B cell (primary cell): ENCODE measurements at regions not wholly inside any gene's neighbourhood (a gene's known extent, or its start where the extent isn't known, plus 50 kb on each side); places are given as distances from the start of the nearest gene placed in this dataset.

ENCODE experiments used
- ATAC-seq: fragments of 200-7000 bp; cut with Tn5 transposase; one replicate; pipeline ENCODE4 v1.10.0; 2021; ENCODE audit warnings: low read depth, mild to moderate bottlenecking, moderate number of reproducible peaks, moderate library complexity
- CTCF ChIA-PET: fragments of 350-600 bp; sonication (Branson Sonifier 250); formaldehyde crosslinking; loops from one replicate; lab custom pipeline; 2021; ENCODE audit warnings: antibody characterized with exemption, inconsistent platforms; lab: Charles Lee
- POLR2A ChIA-PET: fragments of 350-600 bp; sonication (Branson Sonifier 250); formaldehyde crosslinking; loops from one replicate; lab custom pipeline; 2021; ENCODE audit warnings: antibody characterized with exemption; lab: Charles Lee
- DNase-seq: peaks from one replicate; pipeline ENCODE4 v3.0.0; 2013
- H2AFZ ChIP-seq: 2 replicates; pipeline ENCODE4 v1.6.1; 2012; ENCODE audit warnings: mild to moderate bottlenecking, low read depth, low read length; ENCODE audit not compliant: insufficient read depth, poor library complexity, severe bottlenecking
- H3K27ac ChIP-seq, 2 donors: 1 replicate in 1 of 2; 2 replicates in 1 of 2; pipeline ENCODE4 v1.5.1; 2012 to 2013; ENCODE audit warnings: low read length in 2 of 2, mild to moderate bottlenecking in 2 of 2, moderate library complexity in 1 of 2
- H3K27me3 ChIP-seq, 4 experiments: fragments of 200-600 bp in 1 of 4; sonication (generic) in 1 of 4; replicated peaks in 1 of 4; 1 replicate in 2 of 4; 2 replicates in 2 of 4; pipeline versions ENCODE4 v1.6.1 to v1.7.0; 2013 to 2016; ENCODE audit warnings: low read length in 3 of 4, mild to moderate bottlenecking in 2 of 4, mixed read lengths in 1 of 4, moderate library complexity in 1 of 4; ENCODE audit not compliant: insufficient read depth in 4 of 4, control insufficient read depth in 3 of 4; ENCODE audit errors: control extremely low read depth in 1 of 4
- H3K36me3 ChIP-seq, 2 experiments: replicated peaks in 1 of 2; 1 replicate in 1 of 2; 2 replicates in 1 of 2; pipeline versions ENCODE4 v1.6.1 to v1.7.1; 2013; ENCODE audit warnings: low read length in 1 of 2; ENCODE audit not compliant: insufficient read depth in 2 of 2, control insufficient read depth in 1 of 2; ENCODE audit errors: control extremely low read depth in 1 of 2, extremely low read depth in 1 of 2
- H3K4me1 ChIP-seq, 2 donors: fragments of 200-600 bp in 1 of 2; sonication (generic) in 1 of 2; 1 replicate in 1 of 2; 2 replicates in 1 of 2; pipeline versions ENCODE4 v1.5.1 to v1.6.1; 2013 to 2017; ENCODE audit warnings: low read length in 2 of 2; ENCODE audit not compliant: control insufficient read depth in 2 of 2, insufficient read depth in 2 of 2
- H3K4me2 ChIP-seq: replicated peaks from 2 replicates; pipeline ENCODE3; 2012; ENCODE audit warnings: mild to moderate bottlenecking, low read depth, low read length; ENCODE audit not compliant: poor library complexity, severe bottlenecking
- H3K4me3 ChIP-seq, 5 experiments: fragments of 200-600 bp in 1 of 5; sonication (generic) in 1 of 5; 1 replicate in 3 of 5; 2 replicates in 2 of 5; pipeline versions ENCODE4 v1.5.1 to v1.7.0; 2011 to 2016; ENCODE audit warnings: low read length in 4 of 5, mild to moderate bottlenecking in 4 of 5, low read depth in 2 of 5, control low read depth in 1 of 5, moderate library complexity in 1 of 5; ENCODE audit not compliant: insufficient read depth in 1 of 5; ENCODE audit errors: control extremely low read depth in 1 of 5, extremely low read depth in 1 of 5
- H3K79me2 ChIP-seq: fragments of 200-600 bp; sonication (generic); one replicate; pipeline ENCODE4 v1.6.0; 2016; ENCODE audit warnings: low read length; ENCODE audit not compliant: control insufficient read depth, insufficient read depth
- H3K9ac ChIP-seq: fragments of 200-600 bp; sonication (generic); 2 replicates; pipeline ENCODE4 v1.6.1; 2017; ENCODE audit warnings: mild to moderate bottlenecking, low read length, moderate library complexity
- H3K9me3 ChIP-seq, 3 donors: one replicate each; pipeline versions ENCODE4 v1.6.1 to v1.7.1; 2013; ENCODE audit warnings: low read length in 2 of 3; ENCODE audit not compliant: control insufficient read depth in 2 of 3, insufficient read depth in 1 of 3; ENCODE audit errors: control extremely low read depth in 1 of 3
- H4K20me1 ChIP-seq: 2 replicates; pipeline ENCODE4 v1.6.0; 2012; ENCODE audit warnings: mild to moderate bottlenecking, low read length; ENCODE audit not compliant: insufficient read depth, control insufficient read depth, poor library complexity, severe bottlenecking
- H3K27ac Mint-ChIP-seq: one replicate; pipeline ENCODE4 v1.8.0; 2021; ENCODE audit warnings: mixed read lengths
- H3K27me3 Mint-ChIP-seq: one replicate; pipeline ENCODE4 v1.8.0; 2021; ENCODE audit warnings: mixed read lengths
- H3K4me1 Mint-ChIP-seq: one replicate; pipeline ENCODE4 v1.8.0; 2021; ENCODE audit warnings: mixed read lengths
- H3K4me3 Mint-ChIP-seq: one replicate; pipeline ENCODE4 v1.8.0; 2021; ENCODE audit warnings: mixed read lengths
- H3K9me3 Mint-ChIP-seq: one replicate; pipeline ENCODE4 v1.8.0; 2022; ENCODE audit warnings: mixed read lengths; ENCODE audit not compliant: insufficient read depth
- EZH2 ChIP-seq: IDR thresholded peaks from 2 replicates; pipeline ENCODE4 v1.6.1; 2012; ENCODE audit warnings: borderline replicate concordance, low read depth, mild to moderate bottlenecking, moderate library complexity, low read length; ENCODE audit not compliant: insufficient read depth, poor library complexity, severe bottlenecking
- WGBS: methylation state at CpG from one replicate; pipeline ENCODE4 v1.1.5; 2013; ENCODE audit warnings: missing lambda C conversion rate; ENCODE audit not compliant: insufficient coverage; 5-methylcytosine and 5-hydroxymethylcytosine counted together
- intact Hi-C: fragments of 100-400 bp; cut with micrococcal nuclease; formaldehyde crosslinking; loops from one replicate; pipeline ENCODE4 v1.10.0; 2022
- TF ChIP-seq, protein P1 (sequence below): fragments of 200-600 bp; IDR thresholded peaks from one replicate; pipeline ENCODE4 v1.8.0; 2022; ENCODE audit warnings: antibody characterized with exemption, mild to moderate bottlenecking

DNA sequence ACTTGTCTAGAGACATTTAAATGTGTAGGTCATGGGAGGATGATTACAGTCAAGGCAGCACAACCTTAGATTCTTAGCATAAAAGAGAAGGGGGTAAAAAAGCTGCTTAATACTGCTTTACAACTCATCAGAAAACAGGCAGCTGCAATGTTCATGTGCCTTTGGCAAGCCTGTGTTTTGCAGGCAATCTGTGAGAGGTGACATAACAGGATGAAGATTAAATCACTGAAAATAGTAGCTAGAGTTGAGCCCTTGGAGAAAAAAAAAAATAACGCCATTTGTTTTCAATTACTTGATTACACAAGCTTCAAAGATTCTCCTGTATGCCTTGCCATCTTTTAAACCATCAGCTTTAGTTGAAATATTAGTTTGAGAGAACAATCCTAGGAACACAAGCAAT is 847.6 kb upstream of the LCORL start:
- Mint-ChIP-seq H3K9me3 (no peaks in the 10 kb centered on the region), H3K27ac (no peak overlapping the region), H3K4me3 (no peak overlapping the region), H3K4me1 (no peaks in the 10 kb centered on the region), H3K27me3 (no peaks in the 10 kb centered on the region)
- Histone ChIP-seq H3K4me3 (no peak overlapping the region), H4K20me1 (no peaks in the 10 kb centered on the region), H2AFZ (no peak overlapping the region), H3K4me1 (no peaks in the 10 kb centered on the region), H3K79me2 (no peaks in the 10 kb centered on the region), H3K36me3 (no peaks in the 10 kb centered on the region), H3K9ac (no peak overlapping the region), H3K27ac (no peak overlapping the region), H3K4me2 (no peak overlapping the region), H3K9me3 (peaks cover 1 to 4% (median 1%) of the 10 kb centered on the region in 3 donors), H3K27me3 (no peaks in the 10 kb centered on the region)
- WGBS, result no CpG with 5 or more reads among the region's 1 CpG
- ChIA-PET POLR2A (no interaction called here), CTCF (no interaction called here)
- intact Hi-C loops, result no loop called here
- DNase-seq (no peak), ATAC-seq (no peak)
- TF ChIP-seq, protein P1, sequence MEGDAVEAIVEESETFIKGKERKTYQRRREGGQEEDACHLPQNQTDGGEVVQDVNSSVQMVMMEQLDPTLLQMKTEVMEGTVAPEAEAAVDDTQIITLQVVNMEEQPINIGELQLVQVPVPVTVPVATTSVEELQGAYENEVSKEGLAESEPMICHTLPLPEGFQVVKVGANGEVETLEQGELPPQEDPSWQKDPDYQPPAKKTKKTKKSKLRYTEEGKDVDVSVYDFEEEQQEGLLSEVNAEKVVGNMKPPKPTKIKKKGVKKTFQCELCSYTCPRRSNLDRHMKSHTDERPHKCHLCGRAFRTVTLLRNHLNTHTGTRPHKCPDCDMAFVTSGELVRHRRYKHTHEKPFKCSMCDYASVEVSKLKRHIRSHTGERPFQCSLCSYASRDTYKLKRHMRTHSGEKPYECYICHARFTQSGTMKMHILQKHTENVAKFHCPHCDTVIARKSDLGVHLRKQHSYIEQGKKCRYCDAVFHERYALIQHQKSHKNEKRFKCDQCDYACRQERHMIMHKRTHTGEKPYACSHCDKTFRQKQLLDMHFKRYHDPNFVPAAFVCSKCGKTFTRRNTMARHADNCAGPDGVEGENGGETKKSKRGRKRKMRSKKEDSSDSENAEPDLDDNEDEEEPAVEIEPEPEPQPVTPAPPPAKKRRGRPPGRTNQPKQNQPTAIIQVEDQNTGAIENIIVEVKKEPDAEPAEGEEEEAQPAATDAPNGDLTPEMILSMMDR, result no peak
- no peak for TF ChIP-seq EZH2

DNA sequence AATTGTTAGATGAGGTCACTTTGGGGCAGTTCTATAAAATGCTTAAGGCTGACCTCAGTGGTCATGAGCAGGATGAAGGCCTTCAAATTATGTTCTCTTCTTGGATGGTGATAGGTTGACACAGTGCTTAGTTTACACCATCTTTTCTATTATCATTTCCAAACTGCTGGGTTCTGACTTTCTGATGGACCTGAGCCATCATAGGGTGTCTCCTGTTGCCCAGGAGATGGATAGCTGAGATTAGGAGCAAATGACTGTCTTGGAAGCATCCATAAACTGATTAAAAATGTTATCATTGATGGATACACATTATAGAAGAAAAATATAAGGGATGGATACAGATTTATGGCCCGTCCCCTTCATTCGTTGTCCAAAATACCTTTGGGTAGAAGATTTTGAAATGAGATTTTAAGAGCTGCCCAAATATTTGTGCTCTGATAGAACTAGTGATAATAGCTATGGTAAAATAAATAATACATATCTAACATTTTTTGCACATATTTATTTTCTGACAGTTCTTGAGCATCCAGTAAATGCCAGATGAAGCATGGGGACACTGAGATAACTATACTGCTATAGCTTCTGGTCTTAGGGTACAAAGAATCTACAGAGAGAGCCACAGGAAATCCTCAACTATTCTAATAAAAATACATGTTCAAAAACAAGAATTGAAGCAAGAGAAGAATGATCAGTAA is 839.4 kb upstream of the LCORL start:
- WGBS, result no CpG with 5 or more reads among the region's 2 CpGs
- H3K4me3 ChIP-seq, result no peak overlapping the region
- no peaks in the 10 kb centered on the region for H3K4me1 ChIP-seq
- Mint-ChIP-seq H3K4me1 (no peaks in the 10 kb centered on the region), H3K27ac (no peak overlapping the region), H3K9me3 (no peaks in the 10 kb centered on the region), H3K4me3 (no peak overlapping the region), H3K27me3 (no peaks in the 10 kb centered on the region)
- no peaks in the 10 kb centered on the region for H3K9me3 ChIP-seq
- TF ChIP-seq EZH2, result no peak
- TF ChIP-seq, protein P1, result no peak
- H3K4me2 ChIP-seq, result no peak overlapping the region
- H3K36me3 ChIP-seq, result no peaks in the 10 kb centered on the region
- H3K27ac ChIP-seq, result no peak overlapping the region
- no peaks in the 10 kb centered on the region for H3K79me2 ChIP-seq
- intact Hi-C loops, result no loop called here
- DNase-seq, result no peak
- POLR2A ChIA-PET, result no interaction called here
- no peaks in the 10 kb centered on the region for H4K20me1 ChIP-seq
- no peaks in the 10 kb centered on the region for H3K27me3 ChIP-seq
- H3K9ac ChIP-seq, result no peak overlapping the region
- ATAC-seq, result no peak
- H2AFZ ChIP-seq, result no peak overlapping the region
- CTCF ChIA-PET, result no interaction called here
